ENCODE measurements at regions not wholly inside any gene's neighbourhood (a gene's known extent, or its start where the extent isn't known, plus 50 kb on each side); places are given as distances from the start of the nearest gene placed in this dataset.

GRCh38 chr5:56710826-56711590 lies 104.3 kb upstream of the MAP3K1 start:
- H2AFZ ChIP-seq (ENCODE audit: low read length) = no peak overlapping the region
- H3T11ph ChIP-seq (ENCODE audit: low read length) = no peak overlapping the region
- no peak overlapping the region for H2BK120ac ChIP-seq (ENCODE audit: low read depth, low read length, poor library complexity, severe bottlenecking)
- no peaks in the 10 kb centered on the region; the same call in 1 of the 2 replicates for H3K4me1 ChIP-seq (ENCODE audit: insufficient read depth, low read length)
- H4K5ac ChIP-seq (ENCODE audit: insufficient read length, low read depth, low read length) = no peak overlapping the region
- Mint-ChIP-seq H3K27me3 (ENCODE audit: low read depth) (no peaks in the 10 kb centered on the region; the same call in 1 of the 2 replicates), H3K27ac (no peak overlapping the region), H3K9me3 (peaks cover 0 to 3% of the 10 kb centered on the region in 2 experiments; a peak in 1 of 5 replicates), H3K36me3 (ENCODE audit: insufficient read depth in 1 of 3, low read depth in 3 of 3) (no peaks in the 10 kb centered on the region; a peak in 1 of 7 replicates), H3K4me1 (peaks cover 34 to 38% of the 10 kb centered on the region in 2 experiments), H3K4me3 (no peak overlapping the region)
- no peaks in the 10 kb centered on the region for H4K20me1 ChIP-seq (ENCODE audit: control insufficient read depth, insufficient read depth, insufficient read length)
- H3K79me2 ChIP-seq (ENCODE audit: insufficient read depth, low read length) = no peaks in the 10 kb centered on the region
- H2BK12ac ChIP-seq (ENCODE audit: insufficient read length, low read depth, low read length) = no peak overlapping the region
- no peak overlapping the region for H4K91ac ChIP-seq (ENCODE audit: insufficient read length, low read depth, low read length)
- H3K18ac ChIP-seq (ENCODE audit: insufficient read length, low read depth, low read length) = no peak overlapping the region
- no peaks in the 10 kb centered on the region for H3K9me3 ChIP-seq (ENCODE audit: control insufficient read depth, low read depth, low read length)
- H3K4me2 ChIP-seq (ENCODE audit: insufficient read depth, insufficient read length, low read length) = no peak overlapping the region
- H3K23ac ChIP-seq (ENCODE audit: insufficient read length, low read depth, low read length) = no peak overlapping the region
- no peak overlapping the region for H2AK5ac ChIP-seq (ENCODE audit: insufficient read length, low read length)
- no peak overlapping the region for H3K27ac ChIP-seq (ENCODE audit: insufficient read length, low read depth, low read length)
- no peak overlapping the region for H3K14ac ChIP-seq (ENCODE audit: insufficient read depth, low read length)
- no peak overlapping the region for H3K4ac ChIP-seq (ENCODE audit: low read depth, low read length)
- no peak overlapping the region for H3K9ac ChIP-seq (ENCODE audit: extremely low read depth, insufficient read length, low read length)
- no peaks in the 10 kb centered on the region for H3K27me3 ChIP-seq (ENCODE audit: insufficient read depth, low read length)
- H2BK20ac ChIP-seq (ENCODE audit: low read depth, low read length, poor library complexity, severe bottlenecking) = no peak overlapping the region
- no peaks in the 10 kb centered on the region for H3K23me2 ChIP-seq (ENCODE audit: insufficient read length, low read depth, low read length, poor library complexity, severe bottlenecking)
- H3K56ac ChIP-seq (ENCODE audit: insufficient read length, low read depth, low read length) = no peak overlapping the region
- no peaks in the 10 kb centered on the region for H3K79me1 ChIP-seq (ENCODE audit: insufficient read depth, low read depth, low read length, poor library complexity, severe bottlenecking)
- H2BK15ac ChIP-seq (ENCODE audit: low read depth, low read length) = no peak overlapping the region
- no peak overlapping the region for H4K8ac ChIP-seq (replicated peaks; ENCODE audit: insufficient read length, low read depth, low read length)
- H2BK5ac ChIP-seq (ENCODE audit: insufficient read length, low read length) = no peak overlapping the region
- WGBS (ENCODE audit: extremely low coverage, insufficient read length, low lambda C conversion rate) = no CpG with 5 or more reads among the region's 3 CpGs
- TF ChIP-seq CTCF (conservative IDR thresholded peaks at IDR 0.05) = no peak
- no peak for DNase-seq

All from H9 (cell line).